ENCODE measurements at regions not wholly inside any gene's neighbourhood (a gene's known extent, or its start where the extent isn't known, plus 50 kb on each side); places are given as distances from the start of the nearest gene placed in this dataset.
"Not testable (repeated sequence)": the region's sequence is repeated elsewhere in the genome, so short reads cannot be mapped to it uniquely, and the experiment has no call there.

DNA sequence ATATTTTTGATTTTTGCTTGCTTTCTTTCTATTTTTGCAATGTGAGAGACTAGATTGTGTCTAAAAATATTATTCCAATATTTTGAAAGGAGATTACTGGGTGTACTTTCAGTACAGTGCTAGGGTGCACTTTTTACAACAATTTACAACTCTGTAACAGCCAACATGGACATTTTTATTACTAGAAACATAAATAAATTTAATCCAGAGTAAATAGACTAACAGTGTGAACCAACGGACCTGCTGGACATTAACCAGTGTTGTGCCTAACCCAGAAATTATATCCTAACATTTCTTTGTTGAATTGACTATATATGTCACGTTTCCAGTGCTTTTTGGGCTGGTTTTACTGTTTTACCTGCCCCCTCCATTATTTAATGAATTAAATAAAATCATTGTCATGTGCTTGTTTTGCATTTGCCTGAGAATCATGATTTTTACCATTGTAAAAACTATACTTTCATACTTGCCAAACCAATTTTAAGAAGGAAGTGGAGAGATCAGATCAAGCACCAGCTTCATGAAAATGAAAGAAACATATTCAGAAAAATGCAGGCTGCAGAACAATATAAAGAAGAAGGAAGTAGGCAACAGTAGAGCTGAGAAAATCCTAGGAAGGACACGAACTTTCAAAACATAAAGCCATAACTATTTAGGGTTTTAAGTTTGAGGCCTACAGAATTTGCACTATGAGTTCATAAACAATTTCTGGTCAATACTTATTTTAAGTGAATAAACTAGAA is 400.8 kb upstream of the PIK3R1 start:
- DNase-seq (ENCODE audit: low spot score), result no peak

DNA sequence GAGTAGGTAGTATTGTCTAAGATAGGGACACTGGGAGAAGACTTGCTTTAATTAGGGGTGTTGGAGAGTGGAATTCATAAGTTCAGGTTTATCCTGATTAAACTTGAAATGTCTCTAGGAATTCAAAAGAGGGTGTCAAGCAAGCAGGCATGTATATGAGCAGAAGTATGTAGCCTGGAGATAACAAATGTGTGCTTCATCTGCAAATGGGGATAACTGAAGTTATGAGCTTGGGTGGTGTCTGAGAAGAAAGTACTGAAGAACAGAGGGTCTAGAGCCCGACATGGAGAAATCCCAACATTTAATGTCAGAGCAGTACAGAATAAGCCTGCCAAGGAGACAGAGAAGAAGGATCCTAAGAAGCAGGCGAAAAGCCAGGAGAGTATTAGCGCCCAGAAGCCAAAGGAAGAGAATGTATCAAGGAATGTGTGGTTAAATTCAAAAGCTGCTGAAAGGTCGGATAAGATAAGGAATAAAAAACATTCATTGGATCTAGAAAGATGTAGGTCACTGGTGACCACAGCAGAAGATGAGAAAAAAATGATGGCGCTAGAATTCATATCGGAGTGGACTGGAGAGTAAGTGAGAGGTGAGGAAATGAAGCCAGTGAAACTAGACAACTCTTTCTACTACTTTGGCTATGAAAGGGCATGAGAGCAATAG is 401.5 kb upstream of the PIK3R1 start:
- DNase-seq (ENCODE audit: low spot score), result no peak

DNA sequence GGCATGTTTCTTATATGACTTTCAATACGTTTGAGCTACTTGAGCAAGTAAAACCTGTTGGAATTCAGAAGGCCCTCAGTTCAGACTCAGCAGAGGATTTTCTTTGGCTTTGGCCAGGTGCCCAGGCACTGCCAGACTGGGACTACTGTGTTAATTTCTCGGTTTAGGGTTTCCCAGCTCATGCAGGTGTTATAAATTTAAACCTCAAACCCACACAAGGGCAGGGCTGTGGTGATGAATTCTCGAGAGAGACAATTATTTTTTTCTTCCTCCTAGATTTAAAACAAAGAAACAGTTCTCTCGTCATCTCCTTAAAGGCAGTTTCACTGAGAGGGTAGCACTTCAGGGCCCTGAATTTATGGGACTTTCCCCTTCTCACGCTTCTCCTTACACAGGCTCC is 406.0 kb upstream of the PIK3R1 start:
- no peak for DNase-seq (ENCODE audit: low spot score)

DNA sequence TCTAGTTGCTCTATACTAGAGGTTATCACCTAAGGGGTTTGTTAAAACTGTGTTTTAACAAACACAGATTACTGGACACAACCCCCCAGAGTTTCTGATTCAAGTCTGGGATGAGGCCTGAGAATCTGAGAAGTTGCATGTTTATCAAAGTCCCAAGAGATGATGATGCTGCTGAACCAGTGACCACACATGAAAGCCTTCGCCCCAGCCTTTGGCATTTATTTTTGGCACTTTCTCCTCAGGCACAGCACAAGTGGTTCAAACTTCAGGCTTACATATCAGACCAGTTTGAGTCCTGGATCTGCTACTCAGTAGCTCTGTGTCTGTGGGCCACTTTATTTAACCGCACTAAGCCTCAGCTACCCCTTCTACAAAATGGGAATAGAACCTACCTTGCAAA is 407.2 kb upstream of the PIK3R1 start:
- DNase-seq (ENCODE audit: low spot score), result no peak

GRCh38 chr5:67807439-67807888 is 408.1 kb upstream of the PIK3R1 start:
- DNase-seq (ENCODE audit: low spot score), result no peak

DNA sequence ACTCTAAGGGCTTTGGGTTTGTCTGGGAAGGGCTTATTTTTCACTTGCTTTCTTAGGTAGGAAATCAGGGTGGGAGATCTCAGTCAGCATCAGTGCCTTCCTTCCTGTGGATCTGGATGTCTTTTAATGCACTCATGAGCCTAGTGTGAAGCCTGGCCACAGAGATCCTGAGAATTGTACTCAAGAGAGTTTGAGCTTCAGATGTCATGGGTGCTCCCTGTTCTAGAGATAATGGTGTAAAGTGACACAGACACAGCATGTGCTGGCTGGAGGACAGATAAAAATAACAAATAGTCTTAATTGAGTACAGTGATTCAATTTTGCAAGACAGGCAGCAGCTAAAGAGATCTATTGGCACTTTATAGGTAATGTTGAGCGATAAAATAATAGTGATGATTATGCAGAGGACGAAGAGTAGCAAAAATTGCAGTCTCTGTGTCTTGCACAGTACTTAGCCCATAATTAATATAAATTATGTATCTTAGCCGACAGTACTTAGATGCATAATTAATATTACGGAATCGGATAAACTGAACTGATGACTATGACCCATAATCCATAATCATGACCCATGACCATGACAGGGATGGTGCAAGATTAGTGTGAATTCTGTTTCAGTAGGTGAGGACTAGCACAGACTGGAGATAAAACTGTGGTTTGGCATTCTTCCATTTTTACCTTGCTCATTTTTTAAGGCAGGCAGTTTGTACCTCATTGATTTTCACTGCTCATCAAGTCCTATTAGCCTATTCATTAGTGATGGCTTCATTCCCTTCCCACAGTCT is 408.7 kb upstream of the PIK3R1 start:
- no peak for DNase-seq (ENCODE audit: low spot score)

GRCh38 chr5:67805666-67806348 is 409.7 kb upstream of the PIK3R1 start:
- DNase-seq (ENCODE audit: low spot score), result no peak

DNA sequence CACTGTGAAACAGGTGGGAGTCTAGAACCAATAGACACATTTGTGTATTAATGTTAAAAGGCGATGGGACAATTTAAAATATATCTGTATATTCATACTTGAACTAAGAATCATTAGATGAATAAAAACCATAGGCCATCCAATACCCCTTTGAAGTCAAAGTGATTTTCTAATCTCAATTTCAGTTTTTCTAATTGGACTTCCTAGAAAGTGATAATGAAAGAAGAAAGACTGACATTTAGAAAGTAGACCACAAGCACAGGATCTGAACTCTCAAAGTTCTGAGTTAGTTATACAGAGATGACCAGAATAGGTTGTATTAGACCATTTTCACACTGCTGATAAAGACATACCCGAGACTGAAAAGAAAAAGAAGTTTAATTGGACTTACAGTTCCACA is 412.8 kb upstream of the PIK3R1 start:
- no peak for DNase-seq (ENCODE audit: low spot score)

DNA sequence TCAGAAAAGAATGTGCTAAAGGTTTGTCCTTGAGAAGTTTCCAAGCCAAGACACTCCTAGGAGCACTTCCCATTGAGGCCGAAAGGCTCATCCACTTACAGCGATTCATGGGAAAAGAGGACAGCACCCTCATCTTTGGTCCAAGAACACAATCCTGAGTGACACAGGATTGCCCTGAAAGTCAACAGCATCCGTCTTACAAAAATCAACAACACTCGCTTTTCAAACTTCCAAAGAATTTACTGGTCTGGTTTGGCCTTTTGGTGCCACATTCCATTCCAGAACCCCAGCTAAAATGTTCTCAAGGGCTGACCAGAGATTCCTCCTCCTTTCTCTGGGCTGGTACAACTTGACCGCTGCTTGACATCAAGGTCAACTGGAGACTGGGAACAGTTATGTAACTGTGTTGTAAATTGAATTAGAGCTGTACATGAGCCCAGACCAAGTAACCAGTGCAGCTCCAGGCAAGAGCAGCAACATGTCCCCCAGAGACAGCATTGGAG is 415.8 kb upstream of the PIK3R1 start:
- DNase-seq (ENCODE audit: low spot score), result peak; percentile 18

GRCh38 chr5:67798470-67798869 is 417.1 kb upstream of the PIK3R1 start:
- DNase-seq (ENCODE audit: low spot score), result not testable (repeated sequence)

DNA sequence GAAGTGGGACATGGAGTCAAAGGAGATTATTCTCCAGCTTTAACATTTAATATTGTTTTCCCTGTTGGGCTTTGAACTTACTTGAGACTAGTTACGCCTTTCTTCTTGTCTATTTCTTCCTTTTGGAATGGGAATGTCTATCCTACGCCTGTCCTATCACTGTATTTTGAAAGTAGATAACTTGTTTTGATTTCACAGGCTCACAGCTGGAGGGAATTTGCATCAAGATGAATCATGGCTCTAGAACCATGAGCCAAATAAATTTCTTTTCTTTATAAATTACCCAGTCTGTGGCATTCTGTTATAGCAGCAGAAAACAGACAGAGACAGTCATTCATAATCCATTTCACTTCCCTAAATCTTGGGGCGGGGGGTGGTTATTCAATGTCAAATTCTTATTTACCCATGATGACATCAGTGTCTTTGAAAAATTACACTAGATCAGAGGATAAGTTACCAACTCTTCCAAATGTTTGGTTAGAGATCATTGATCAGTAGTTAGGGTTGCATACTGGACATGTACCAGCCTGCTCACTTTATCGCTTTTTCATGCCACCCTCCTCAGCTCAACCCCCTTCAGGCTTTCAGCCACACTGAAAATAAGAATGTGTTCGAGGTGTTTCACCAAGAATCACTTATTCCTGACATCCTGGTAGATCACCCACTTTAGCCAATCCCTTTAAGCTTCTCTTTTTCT is 419.6 kb upstream of the PIK3R1 start:
- no peak for DNase-seq (ENCODE audit: low spot score)

DNA sequence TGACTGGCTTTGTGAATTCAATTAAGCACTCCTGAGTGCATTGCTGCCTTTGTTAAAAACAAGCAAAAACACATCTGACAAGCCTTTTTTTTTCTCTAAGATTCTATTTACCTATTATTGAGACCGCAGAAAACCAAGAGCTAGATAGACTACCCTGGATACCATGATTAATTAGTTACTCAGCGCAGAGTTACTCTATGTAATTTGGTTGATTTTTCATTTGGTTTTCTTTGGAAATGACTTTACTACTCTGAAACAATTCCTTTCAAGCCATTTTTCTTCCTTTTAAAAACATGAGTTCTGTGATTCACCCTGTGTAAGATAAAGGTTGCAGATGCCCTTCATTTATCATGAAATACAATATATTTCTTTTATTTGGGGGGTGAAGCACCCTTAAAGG is 421.6 kb upstream of the PIK3R1 start:
- no peak for DNase-seq (ENCODE audit: low spot score)

DNA sequence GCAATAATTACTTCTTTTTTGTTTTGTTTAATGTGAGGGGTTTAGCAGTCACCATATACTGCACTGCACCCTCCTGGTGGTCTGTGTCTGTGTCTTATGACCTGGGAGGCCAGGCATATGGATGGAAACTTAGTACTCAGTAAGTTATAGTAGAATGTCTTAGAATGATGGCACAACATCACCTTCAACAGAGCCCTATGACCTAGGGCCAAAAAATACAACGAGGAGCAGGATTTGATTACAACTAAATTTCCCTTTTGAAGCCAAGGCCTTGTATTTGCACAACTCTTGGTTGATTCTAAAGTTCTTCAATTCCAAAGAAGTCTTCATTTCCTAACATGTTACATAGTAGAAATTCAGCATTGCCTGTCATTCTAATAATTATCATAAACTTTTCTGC is 422.1 kb upstream of the PIK3R1 start:
- DNase-seq (ENCODE audit: low spot score), result no peak

- DNase-seq (ENCODE audit: low spot score), result no peak
Measured at GRCh38 chr5:67792891-67793290, 422.7 kb upstream of the PIK3R1 start.

DNA sequence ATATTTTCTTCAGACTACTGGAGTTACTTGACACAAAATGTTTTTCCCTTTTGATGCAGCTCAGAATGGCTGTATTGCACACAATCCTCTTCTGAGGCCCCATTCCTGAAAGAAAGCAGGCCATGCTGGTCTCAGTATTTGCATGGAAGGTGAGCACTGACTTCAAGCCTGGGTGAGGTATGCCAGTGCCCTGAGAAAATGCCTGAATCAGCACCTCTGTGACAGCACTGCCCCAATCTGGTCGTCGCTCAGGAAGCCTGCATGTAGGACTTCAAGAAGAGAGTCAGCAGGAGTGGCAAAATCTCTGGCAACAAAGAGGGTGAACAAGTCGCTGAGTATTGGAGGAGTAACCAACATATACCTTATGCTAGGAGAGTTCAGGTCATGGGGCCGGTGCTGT is 425.2 kb upstream of the PIK3R1 start:
- DNase-seq (ENCODE audit: low spot score), result no peak

- DNase-seq (ENCODE audit: low spot score), result not testable (repeated sequence)
Measured at GRCh38 chr5:67779893-67780623, 435.5 kb upstream of the PIK3R1 start.

- DNase-seq (ENCODE audit: low spot score), result no peak
Measured at GRCh38 chr5:67774786-67775185, 440.8 kb upstream of the PIK3R1 start.

DNA sequence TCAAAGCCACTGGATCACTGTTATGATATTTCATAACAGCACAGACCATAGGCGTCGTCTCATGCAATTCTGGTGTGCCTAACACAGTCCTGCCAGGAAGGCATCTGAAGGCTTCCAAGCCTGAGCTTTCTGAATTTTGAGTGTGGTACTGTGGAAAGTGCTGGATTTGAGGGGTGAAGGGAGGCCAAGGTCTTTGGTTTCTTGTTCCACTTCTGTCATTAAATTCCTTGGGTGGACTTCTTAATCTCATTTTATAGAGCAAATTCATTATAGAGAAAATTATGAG is 441.3 kb upstream of the PIK3R1 start:
- no peak for DNase-seq (ENCODE audit: low spot score)

- DNase-seq (ENCODE audit: low spot score), result peak; percentile 53
Measured at GRCh38 chr5:67773411-67774266, 441.9 kb upstream of the PIK3R1 start.

GRCh38 chr5:67771791-67772190 is 443.8 kb upstream of the PIK3R1 start:
- DNase-seq (ENCODE audit: low spot score), result no peak

Measured in kidney tubule cell (primary cell).